ENCODE measurements at regions not wholly inside any gene's neighbourhood (a gene's known extent, or its start where the extent isn't known, plus 50 kb on each side); places are given as distances from the start of the nearest gene placed in this dataset.

DNA sequence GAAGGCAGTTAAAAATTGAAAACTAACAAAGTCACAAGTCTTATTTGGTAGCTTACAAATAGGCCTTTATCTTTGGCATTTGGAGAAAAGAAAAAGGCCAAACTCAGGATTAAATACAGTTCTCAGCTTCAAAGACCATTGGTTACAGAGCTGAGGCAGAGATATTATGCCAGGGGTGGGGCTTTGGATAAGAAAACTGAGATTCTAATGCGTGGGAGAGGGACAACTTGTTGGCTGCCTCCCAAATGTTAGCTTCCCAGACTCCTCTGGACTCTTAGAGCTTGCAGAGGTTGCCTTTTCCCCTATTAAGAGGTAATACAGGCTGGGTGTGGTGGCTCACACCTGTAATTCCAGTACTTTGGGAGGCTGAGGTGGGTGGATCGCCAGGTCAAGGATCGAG lies 231.8 kb downstream of the SQOR start:
- intact Hi-C loops (cut with DNase I), result no loop called here
- no peak for TF ChIP-seq CTCF (IDR thresholded peaks at IDR 0.05)
- TF ChIP-seq POLR2A (IDR thresholded peaks at IDR 0.05), result no peak
- DNase-seq, result no peak

DNA sequence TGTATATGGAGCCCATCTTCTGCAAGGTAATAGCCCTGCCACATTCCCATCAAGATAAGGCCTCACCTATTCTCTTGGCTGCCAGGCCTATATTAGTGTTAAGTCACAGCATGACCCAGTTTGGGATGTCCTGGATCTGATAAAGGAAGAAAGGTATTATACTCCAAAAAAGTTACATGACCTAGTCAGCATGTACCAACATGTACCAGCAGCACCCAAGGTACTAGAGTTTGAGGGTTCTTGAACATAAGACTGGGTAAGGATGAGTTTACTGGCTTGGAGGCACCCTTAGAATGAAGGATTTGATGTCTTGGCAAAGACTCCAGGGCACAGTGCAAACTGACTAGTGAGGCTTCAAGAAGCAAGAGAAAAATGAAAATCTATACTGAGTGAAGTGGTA lies 232.5 kb downstream of the SQOR start:
- no peaks in the 10 kb centered on the region for H3K9me3 ChIP-seq
- H3K4me3 ChIP-seq, result no peak overlapping the region

More for the DNA sequence above, 231.8 kb downstream of the SQOR start:
- H3K27ac ChIP-seq, result no peak overlapping the region
- 65 to 70% methylated on average over 3 of the region's 3 CpGs for WGBS, 2 donors
- H3K36me3 ChIP-seq, result no peaks in the 10 kb centered on the region
- H3K4me3 ChIP-seq, result no peak overlapping the region
- no peaks in the 10 kb centered on the region for H3K27me3 ChIP-seq
- no peaks in the 10 kb centered on the region for H3K9me3 ChIP-seq
- H3K4me1 ChIP-seq, result peaks cover 0 to 50% (median 0%) of the 10 kb centered on the region in 3 donors

GRCh38 chr15:45868109-45868691 lies 233.4 kb downstream of the SQOR start:
- Histone ChIP-seq H3K36me3 (no peaks in the 10 kb centered on the region), H3K4me1 (peaks cover 0 to 51% (median 0%) of the 10 kb centered on the region in 3 donors), H3K27me3 (no peaks in the 10 kb centered on the region), H3K9me3 (no peaks in the 10 kb centered on the region), H3K4me3 (no peak overlapping the region), H3K27ac (no peak overlapping the region)
- TF ChIP-seq POLR2A (IDR thresholded peaks at IDR 0.05) (no peak), CTCF (IDR thresholded peaks at IDR 0.05) (no peak)
- DNase-seq, result no peak
- WGBS, 2 donors, result 93 to 100% methylated on average over 2 of the region's 2 CpGs
- intact Hi-C loops (cut with DNase I), result no loop called here

More for the DNA sequence above, 232.5 kb downstream of the SQOR start:
- Histone ChIP-seq H3K4me1 (peaks cover 0 to 51% (median 0%) of the 10 kb centered on the region in 3 donors), H3K36me3 (no peaks in the 10 kb centered on the region), H3K27ac (no peak overlapping the region), H3K27me3 (no peaks in the 10 kb centered on the region)
- TF ChIP-seq CTCF (IDR thresholded peaks at IDR 0.05), result no peak
- TF ChIP-seq POLR2A (IDR thresholded peaks at IDR 0.05), result no peak
- intact Hi-C loops (cut with DNase I), result no loop called here
- DNase-seq, result no peak

GRCh38 chr15:45869034-45869668 lies 234.3 kb downstream of the SQOR start:
- intact Hi-C loops (cut with DNase I), result no loop called here
- DNase-seq, result no peak
- 70 to 77% methylated on average over 5 of the region's 5 CpGs for WGBS, 2 donors

More at GRCh38 chr15:45869034-45869668, 234.3 kb downstream of the SQOR start:
- Histone ChIP-seq H3K27me3 (no peaks in the 10 kb centered on the region), H3K27ac (no peak overlapping the region), H3K36me3 (no peaks in the 10 kb centered on the region), H3K4me1 (peaks cover 0 to 42% (median 0%) of the 10 kb centered on the region in 3 donors), H3K4me3 (no peak overlapping the region), H3K9me3 (no peaks in the 10 kb centered on the region)
- no peak for TF ChIP-seq POLR2A (IDR thresholded peaks at IDR 0.05)
- TF ChIP-seq CTCF (IDR thresholded peaks at IDR 0.05), result no peak

Measured in esophagus squamous epithelium (tissue), 5 donors.